Liver (tissue), 3 donors: ENCODE measurements at regions not wholly inside any gene's neighbourhood (a gene's known extent, or its start where the extent isn't known, plus 50 kb on each side); places are given as distances from the start of the nearest gene placed in this dataset.

ENCODE experiments used
- CTCF ChIP-seq: fragments of 150-350 bp; IDR thresholded peaks from 2 replicates; pipeline ENCODE4 v1.5.1; 2017; ENCODE audit warnings: improper control_type of control experiment, low read depth, low read length; ENCODE audit not compliant: missing input control
- EGR1 ChIP-seq, 2 donors: IDR thresholded peaks; 2 replicates each; pipeline ENCODE4 v1.6.1; 2016 to 2018; ENCODE audit warnings: antibody characterized with exemption in 2 of 2, low read depth in 2 of 2
- GABPA ChIP-seq, 2 donors: IDR thresholded peaks in 1 of 2; conservative IDR thresholded peaks in 1 of 2; 2 replicates each; pipeline ENCODE4 v1.6.1; 2016; ENCODE audit warnings: antibody characterized with exemption in 2 of 2, mild to moderate bottlenecking in 1 of 2, moderate library complexity in 1 of 2
- HNF4A ChIP-seq, 2 donors: conservative IDR thresholded peaks; 2 replicates each; pipeline ENCODE4 v1.6.1; 2016; ENCODE audit warnings: antibody characterized with exemption in 2 of 2, mild to moderate bottlenecking in 2 of 2
- JUND ChIP-seq, 2 donors: IDR thresholded peaks; 2 replicates each; pipeline ENCODE4 v1.6.1; 2016; ENCODE audit warnings: antibody characterized with exemption in 2 of 2
- MAX ChIP-seq: IDR thresholded peaks from 2 replicates; pipeline ENCODE4 v1.6.1; 2016; ENCODE audit warnings: antibody characterized with exemption
- NR2F2 ChIP-seq: IDR thresholded peaks from 2 replicates; pipeline ENCODE4 v1.6.1; 2016; ENCODE audit warnings: antibody characterized with exemption
- REST ChIP-seq: IDR thresholded peaks from 2 replicates; pipeline ENCODE4 v1.6.1; 2016; ENCODE audit warnings: antibody characterized with exemption, mild to moderate bottlenecking
- RXRA ChIP-seq, 2 donors: IDR thresholded peaks; 2 replicates each; pipeline ENCODE4 v1.6.1; 2017 to 2018; ENCODE audit warnings: antibody characterized with exemption in 2 of 2, mild to moderate bottlenecking in 1 of 2
- SP1 ChIP-seq: IDR thresholded peaks from 2 replicates; pipeline ENCODE4 v1.6.1; 2018; ENCODE audit warnings: antibody characterized with exemption, mild to moderate bottlenecking
- TAF1 ChIP-seq: conservative IDR thresholded peaks from 2 replicates; pipeline ENCODE4 v1.6.1; 2016; ENCODE audit warnings: antibody characterized with exemption, mild to moderate bottlenecking
- YY1 ChIP-seq: IDR thresholded peaks from 2 replicates; pipeline ENCODE4 v1.6.1; 2016; ENCODE audit warnings: antibody characterized with exemption, mild to moderate bottlenecking
- donor health status: healthy.
- donor health status: healthy.

- TF ChIP-seq REST, result no peak
- TF ChIP-seq CTCF, result no peak
- TF ChIP-seq SP1, result no peak
- no peak for TF ChIP-seq RXRA (IDR thresholded peaks at IDR 0.05)
- no peak for TF ChIP-seq MAX
- no peak for TF ChIP-seq YY1
- TF ChIP-seq TAF1, result no peak
- TF ChIP-seq HNF4A (conservative IDR thresholded peaks at IDR 0.05), result no peak
- no peak for TF ChIP-seq GABPA (IDR thresholded peaks at IDR 0.05 in 1 of 2, conservative IDR thresholded peaks at IDR 0.05 in 1 of 2)
- TF ChIP-seq NR2F2, result no peak
- no peak for TF ChIP-seq EGR1 (IDR thresholded peaks at IDR 0.05; ENCODE audit: low read depth in 2 of 2)
- TF ChIP-seq JUND (IDR thresholded peaks at IDR 0.05), result no peak
Measured at GRCh38 chr14:61631045-61631687, 64.1 kb upstream of the HIF1A start.
